ENCODE measurements at regions not wholly inside any gene's neighbourhood (a gene's known extent, or its start where the extent isn't known, plus 50 kb on each side); places are given as distances from the start of the nearest gene placed in this dataset.

GRCh38 chr9:129501771-129502319 is 119.1 kb downstream of the C9orf50 start:
- TF ChIP-seq POLR2AphosphoS5 (IDR thresholded peaks at IDR 0.05; ENCODE audit: low read depth, low read length) (no peak; the same call in 1 of the 2 replicates), CTCF (IDR thresholded peaks at IDR 0.05) (no peak), GABPA (IDR thresholded peaks at IDR 0.05; ENCODE audit: low read depth) (no peak), YY1 (IDR thresholded peaks at IDR 0.05; ENCODE audit: low read depth) (peak; percentile 44; the same call in 1 of the 2 replicates), RXRA (IDR thresholded peaks at IDR 0.05; ENCODE audit: borderline replicate concordance, low read depth) (no peak), EP300 (IDR thresholded peaks at IDR 0.05; ENCODE audit: borderline replicate concordance in 1 of 2, low read depth in 1 of 2, low read length in 1 of 2) (no peak), REST (IDR thresholded peaks at IDR 0.05; ENCODE audit: low read depth, low read length) (no peak), RAD21 (IDR thresholded peaks at IDR 0.05; ENCODE audit: low read length) (no peak), CHD2 (IDR thresholded peaks at IDR 0.05; ENCODE audit: low read length, partially characterized antibody) (no peak), ZBTB33 (IDR thresholded peaks at IDR 0.05; ENCODE audit: borderline replicate concordance, low read depth) (no peak), USF2 (IDR thresholded peaks at IDR 0.05; ENCODE audit: borderline replicate concordance, low read depth, low read length) (no peak)
